Glutamatergic neuron (in vitro differentiated cells): ENCODE measurements at regions not wholly inside any gene's neighbourhood (a gene's known extent, or its start where the extent isn't known, plus 50 kb on each side); places are given as distances from the start of the nearest gene placed in this dataset.

Source experiments
- DNase-seq: peaks from one replicate; pipeline ENCODE4 v3.0.0; 2022
- H3K27ac Mint-ChIP-seq: one replicate; pipeline ENCODE4 v1.8.0; 2020; ENCODE audit warnings: mild to moderate bottlenecking, mixed read lengths, inconsistent platforms; ENCODE audit not compliant: unreplicated experiment
- H3K27me3 Mint-ChIP-seq: one replicate; pipeline ENCODE4 v1.8.0; 2020; ENCODE audit warnings: mild to moderate bottlenecking, moderate library complexity, mixed read lengths, inconsistent platforms; ENCODE audit not compliant: unreplicated experiment
- H3K36me3 Mint-ChIP-seq: one replicate; pipeline ENCODE4 v1.8.0; 2020; ENCODE audit warnings: mild to moderate bottlenecking, mixed read lengths, inconsistent platforms; ENCODE audit not compliant: unreplicated experiment
- H3K4me1 Mint-ChIP-seq: one replicate; pipeline ENCODE4 v1.8.0; 2020; ENCODE audit warnings: mild to moderate bottlenecking, low read depth, mixed read lengths, inconsistent platforms; ENCODE audit not compliant: unreplicated experiment
- H3K4me3 Mint-ChIP-seq: one replicate; pipeline ENCODE4 v1.8.0; 2020; ENCODE audit warnings: mild to moderate bottlenecking, mixed read lengths, inconsistent platforms; ENCODE audit not compliant: unreplicated experiment
- H3K9me3 Mint-ChIP-seq: one replicate; pipeline ENCODE4 v1.8.0; 2020; ENCODE audit warnings: mild to moderate bottlenecking, moderate library complexity, mixed read lengths, inconsistent platforms; ENCODE audit not compliant: unreplicated experiment
- CTCF ChIP-seq: fragments of 200-600 bp; sonication (generic); IDR thresholded peaks from one replicate; pipeline ENCODE4 v1.5.0; 2021; ENCODE audit not compliant: partially characterized antibody, unreplicated experiment

GRCh38 chrX:3435057-3435456 lies 88.6 kb upstream of the MXRA5 start:
- Mint-ChIP-seq H3K27ac (no peak overlapping the region), H3K9me3 (no peaks in the 10 kb centered on the region), H3K4me3 (no peak overlapping the region)

DNA sequence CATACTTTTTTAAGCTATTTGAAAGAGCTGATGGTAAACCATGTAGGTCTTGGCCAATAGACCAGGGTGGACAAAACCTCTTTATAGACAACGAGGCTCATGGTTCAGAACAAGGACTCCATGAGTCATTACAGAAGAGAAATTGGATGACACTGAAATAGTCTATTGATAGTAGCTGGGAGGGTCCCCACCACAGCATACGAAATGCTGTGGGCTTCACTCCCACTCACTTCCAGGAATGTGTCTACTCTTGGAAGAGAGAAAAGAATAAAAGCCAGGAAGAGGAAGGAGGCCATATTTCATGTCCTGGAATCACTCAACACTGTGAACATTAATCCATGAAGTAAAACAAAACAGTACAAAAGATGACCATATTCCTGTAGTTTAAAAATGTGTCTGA lies 82.3 kb upstream of the MXRA5 start:
- DNase-seq: no peak
- Mint-ChIP-seq H3K4me1 (no peaks in the 10 kb centered on the region), H3K27me3 (no peaks in the 10 kb centered on the region), H3K4me3 (no peak overlapping the region), H3K9me3 (no peaks in the 10 kb centered on the region), H3K36me3 (no peaks in the 10 kb centered on the region), H3K27ac (no peak overlapping the region)
- no peak for TF ChIP-seq CTCF

More at GRCh38 chrX:3435057-3435456, 88.6 kb upstream of the MXRA5 start:
- Mint-ChIP-seq H3K27me3 (no peaks in the 10 kb centered on the region), H3K4me1 (no peaks in the 10 kb centered on the region), H3K36me3 (no peaks in the 10 kb centered on the region)
- TF ChIP-seq CTCF: no peak
- DNase-seq: no peak

GRCh38 chrX:3426552-3426951 lies 80.1 kb upstream of the MXRA5 start:
- Mint-ChIP-seq H3K4me3 (no peak overlapping the region), H3K9me3 (no peaks in the 10 kb centered on the region), H3K27ac (no peak overlapping the region), H3K4me1 (no peaks in the 10 kb centered on the region), H3K36me3 (no peaks in the 10 kb centered on the region), H3K27me3 (no peaks in the 10 kb centered on the region)
- no peak for DNase-seq
- no peak for TF ChIP-seq CTCF

- DNase-seq: no peak
- Mint-ChIP-seq H3K27ac (no peak overlapping the region), H3K4me3 (no peak overlapping the region), H3K9me3 (no peaks in the 10 kb centered on the region), H3K27me3 (no peaks in the 10 kb centered on the region), H3K36me3 (no peaks in the 10 kb centered on the region), H3K4me1 (no peaks in the 10 kb centered on the region)
- TF ChIP-seq CTCF: no peak
These were observed 78.6 kb upstream of the MXRA5 start for GRCh38 chrX:3425031-3425430.

GRCh38 chrX:3420316-3420715 lies 73.9 kb upstream of the MXRA5 start:
- H3K4me1 Mint-ChIP-seq: no peaks in the 10 kb centered on the region
- peaks cover 2% of the 10 kb centered on the region for H3K9me3 Mint-ChIP-seq
- no peak overlapping the region for H3K4me3 Mint-ChIP-seq
- H3K27me3 Mint-ChIP-seq: no peaks in the 10 kb centered on the region
- TF ChIP-seq CTCF: no peak
- DNase-seq: no peak
- H3K27ac Mint-ChIP-seq: no peak overlapping the region
- H3K36me3 Mint-ChIP-seq: no peaks in the 10 kb centered on the region
